EH (cell line): ENCODE measurements at regions not wholly inside any gene's neighbourhood (a gene's known extent, or its start where the extent isn't known, plus 50 kb on each side); places are given as distances from the start of the nearest gene placed in this dataset.
"Not testable (repeated sequence)": the region's sequence is repeated elsewhere in the genome, so short reads cannot be mapped to it uniquely, and the experiment has no call there.

Experiments used
- DNase-seq: peaks from one replicate; pipeline ENCODE4 v3.0.0-alpha.2; 2015; ENCODE audit warnings: low read depth

- no peak for DNase-seq
These were observed 707.9 kb downstream of the CENPC start for GRCh38 chr4:66837279-66837922.

- no peak for DNase-seq
These were observed 716.0 kb downstream of the CENPC start for GRCh38 chr4:66829310-66829709.

- DNase-seq, result no peak
These were observed 724.6 kb downstream of the CENPC start for GRCh38 chr4:66820681-66821080.

GRCh38 chr4:66814277-66814676, 731.0 kb downstream of the CENPC start:
- no peak for DNase-seq

- DNase-seq, result no peak
These were observed 739.7 kb downstream of the CENPC start for GRCh38 chr4:66805582-66805981.

GRCh38 chr4:66804979-66805378, 740.3 kb downstream of the CENPC start:
- no peak for DNase-seq

GRCh38 chr4:66797608-66798007, 747.7 kb downstream of the CENPC start:
- DNase-seq, result no peak

GRCh38 chr4:66795724-66796123, 749.6 kb downstream of the CENPC start:
- DNase-seq, result no peak

- DNase-seq, result no peak
These were observed 750.8 kb downstream of the CENPC start for GRCh38 chr4:66794390-66795034.

- DNase-seq, result no peak
These were observed 753.6 kb downstream of the CENPC start for GRCh38 chr4:66791686-66792085.

- DNase-seq, result no peak
These were observed 759.8 kb downstream of the CENPC start for GRCh38 chr4:66785479-66785878.

GRCh38 chr4:66782751-66783150, 762.6 kb downstream of the CENPC start:
- not testable (repeated sequence) for DNase-seq

GRCh38 chr4:66777097-66777496, 768.2 kb downstream of the CENPC start:
- no peak for DNase-seq

GRCh38 chr4:66769441-66769840, 775.9 kb downstream of the CENPC start:
- DNase-seq, result no peak

GRCh38 chr4:66767442-66767841, 777.9 kb downstream of the CENPC start:
- no peak for DNase-seq

GRCh38 chr4:66766557-66766956, 778.7 kb downstream of the CENPC start:
- DNase-seq, result no peak

- peak; percentile 73 for DNase-seq
These were observed 795.0 kb downstream of the CENPC start for GRCh38 chr4:66750273-66750672.

GRCh38 chr4:66746918-66747317, 798.4 kb downstream of the CENPC start:
- DNase-seq, result not testable (repeated sequence)

GRCh38 chr4:66741081-66741480, 804.2 kb downstream of the CENPC start:
- peak; percentile 81 for DNase-seq

- no peak for DNase-seq
These were observed 808.7 kb downstream of the CENPC start for GRCh38 chr4:66736606-66737005.

- no peak for DNase-seq
These were observed 817.0 kb downstream of the CENPC start for GRCh38 chr4:66728280-66728679.

GRCh38 chr4:66712301-66712921, 832.9 kb downstream of the CENPC start:
- not testable (repeated sequence) for DNase-seq

- no peak for DNase-seq
These were observed 841.1 kb downstream of the CENPC start for GRCh38 chr4:66704243-66704642.

GRCh38 chr4:66694739-66695138, 850.6 kb downstream of the CENPC start:
- no peak for DNase-seq
